MM.1S (cell line): ENCODE measurements at regions not wholly inside any gene's neighbourhood (a gene's known extent, or its start where the extent isn't known, plus 50 kb on each side); places are given as distances from the start of the nearest gene placed in this dataset.

Source experiments
- CTCF ChIP-seq: fragments of 300-600 bp; sonication (generic); IDR thresholded peaks from 2 replicates; pipeline ENCODE4 v1.5.1; 2016; ENCODE audit warnings: antibody characterized with exemption, low read length, mixed read lengths
- EZH2phosphoT487 ChIP-seq: fragments of 300-600 bp; sonication (generic); IDR thresholded peaks from 2 replicates; pipeline ENCODE4 v1.6.1; 2018; ENCODE audit warnings: antibody characterized with exemption, low read length

GRCh38 chr13:112150352-112150751 is 83.4 kb downstream of the SOX1 start:
- TF ChIP-seq EZH2phosphoT487 (no peak), CTCF (no peak)
